CD4-positive, alpha-beta T cell treated with Interleukin-6 at 100 ng/mL for 8 hours (primary cell): ENCODE measurements at regions not wholly inside any gene's neighbourhood (a gene's known extent, or its start where the extent isn't known, plus 50 kb on each side); places are given as distances from the start of the nearest gene placed in this dataset.
A peak's percentile ranks its signal among the peaks of the same experiment; 100 is the strongest.

ENCODE experiments used
- DNase-seq: peaks from one replicate; pipeline ENCODE4 v3.0.0-alpha.2; 2020; ENCODE audit warnings: mixed read lengths, low spot score

DNA sequence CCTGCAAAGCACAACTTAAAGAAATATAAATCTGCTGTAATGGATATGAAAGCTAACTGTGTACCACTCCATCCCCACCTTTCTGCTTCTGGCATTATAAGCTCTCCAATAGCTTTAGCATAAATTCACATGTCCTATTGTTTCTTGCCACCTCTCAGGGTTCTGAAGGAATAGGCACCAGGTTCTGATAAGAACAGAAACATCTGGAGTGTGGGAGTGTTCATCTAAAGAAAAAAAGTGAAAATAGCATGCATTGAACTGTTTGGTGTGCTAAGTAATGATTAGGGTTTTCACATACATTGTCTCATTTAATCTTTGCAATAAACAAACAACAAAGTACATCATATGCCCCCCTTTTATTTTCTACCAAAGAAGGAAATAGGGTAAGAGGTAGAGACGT is 72.3 kb downstream of the FAM76B start:
- no peak for DNase-seq

DNA sequence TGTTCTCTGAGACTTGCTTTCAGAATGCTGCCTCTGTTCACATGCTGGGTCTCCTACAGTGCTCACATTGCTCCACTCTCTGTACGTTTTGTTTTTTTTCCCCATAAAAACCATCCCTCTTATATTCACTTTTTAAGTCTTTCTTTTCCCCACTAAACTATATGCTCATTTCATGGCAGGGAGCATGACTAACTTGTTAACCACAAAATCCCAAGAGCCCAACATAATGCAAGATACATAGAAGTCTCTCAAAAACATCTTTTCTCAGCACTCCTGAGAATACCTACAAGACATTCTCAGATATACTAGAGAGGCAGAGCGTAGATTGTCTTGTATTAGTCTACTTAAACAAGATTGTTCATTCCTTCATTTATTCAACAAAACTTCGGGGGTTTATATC is 73.3 kb downstream of the FAM76B start:
- no peak for DNase-seq

DNA sequence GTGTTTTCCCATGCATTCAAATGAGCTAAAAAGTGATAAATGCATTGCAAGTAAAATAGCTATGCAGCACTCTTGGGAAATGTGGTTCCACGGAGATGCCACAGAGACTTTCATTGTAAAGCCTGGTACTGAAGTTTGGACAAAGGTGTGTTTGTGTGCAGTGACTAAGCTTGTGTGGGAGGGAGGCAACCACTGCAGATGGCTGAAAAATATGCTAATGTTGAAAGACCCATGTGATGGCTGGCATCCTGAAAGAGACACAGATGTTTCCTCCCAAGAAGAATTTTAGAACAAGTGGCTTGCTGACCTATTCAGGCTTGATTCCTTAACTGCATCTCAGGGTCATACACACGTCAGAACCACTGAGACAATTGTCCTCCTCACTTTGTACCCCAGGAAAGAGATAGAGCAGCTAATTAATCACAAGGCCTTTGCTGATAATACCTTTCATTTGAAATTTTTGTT is 73.8 kb downstream of the FAM76B start:
- peak; percentile 35 for DNase-seq

DNA sequence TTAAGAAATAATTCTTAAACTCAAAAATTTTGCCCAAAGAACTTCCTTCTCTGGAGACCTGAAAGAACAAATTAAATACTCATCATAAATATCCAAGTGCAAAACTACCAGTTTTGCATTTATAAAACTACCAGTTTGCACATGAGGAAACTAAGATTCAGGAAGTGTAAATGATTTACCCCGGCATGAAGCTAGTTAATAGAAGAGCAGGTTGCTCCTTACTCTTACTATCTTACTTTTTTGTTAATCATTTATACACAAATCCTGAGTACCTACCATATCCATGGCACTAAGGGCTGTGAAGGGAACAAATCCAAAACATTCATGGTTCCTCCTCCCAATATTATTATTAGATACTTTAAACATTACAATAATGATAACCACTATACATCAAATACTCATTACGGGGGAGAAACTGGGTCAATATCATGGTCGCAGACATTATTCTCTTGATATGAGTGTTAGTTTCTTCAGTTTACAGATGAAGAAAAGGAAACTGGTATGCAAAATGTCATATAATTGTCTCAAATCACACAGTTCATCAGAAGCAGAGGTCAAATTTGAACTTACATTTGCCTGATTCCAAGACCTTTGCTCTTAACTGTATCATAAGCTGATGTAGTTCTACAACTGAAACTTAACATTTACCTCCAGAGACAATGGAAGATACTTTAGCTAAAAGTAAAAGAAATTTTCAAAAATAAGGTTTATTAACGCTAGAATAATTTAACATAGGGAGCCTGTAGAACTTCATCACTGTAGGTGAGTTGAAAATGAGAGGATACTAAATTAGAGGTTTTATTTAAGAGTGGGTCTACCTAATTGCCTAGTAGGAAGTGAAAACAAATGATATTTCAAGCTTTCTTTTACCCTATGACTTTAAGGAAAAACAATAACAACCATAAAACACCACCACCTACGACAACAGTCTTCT is 74.5 kb downstream of the FAM76B start:
- no peak for DNase-seq

DNA sequence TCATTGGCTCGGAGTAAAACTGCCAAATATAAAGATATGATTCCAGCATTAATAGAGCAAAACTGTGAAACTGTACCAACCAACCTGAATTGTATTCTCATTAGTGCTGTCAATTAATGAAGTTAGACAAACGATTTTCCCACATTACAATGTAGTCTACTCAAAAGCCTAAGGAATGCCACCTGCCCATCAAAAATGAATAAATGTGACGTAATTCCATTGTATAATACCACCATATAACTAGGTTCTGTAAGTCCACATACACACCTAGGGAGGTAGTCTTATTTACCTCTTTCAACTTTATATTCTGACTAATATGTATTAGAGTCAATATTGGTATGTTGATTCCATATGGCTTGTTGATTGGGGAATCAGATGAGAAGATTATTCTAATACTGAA is 76.2 kb downstream of the FAM76B start:
- DNase-seq, result no peak

GRCh38 chr11:95711945-95712221 is 77.7 kb downstream of the FAM76B start:
- no peak for DNase-seq

- no peak for DNase-seq
Observed at GRCh38 chr11:95711162-95711944, 78.2 kb downstream of the FAM76B start.

GRCh38 chr11:95708681-95709080 is 80.9 kb downstream of the FAM76B start:
- DNase-seq, result no peak

GRCh38 chr11:95706974-95707387 is 82.6 kb downstream of the FAM76B start:
- DNase-seq, result no peak

DNA sequence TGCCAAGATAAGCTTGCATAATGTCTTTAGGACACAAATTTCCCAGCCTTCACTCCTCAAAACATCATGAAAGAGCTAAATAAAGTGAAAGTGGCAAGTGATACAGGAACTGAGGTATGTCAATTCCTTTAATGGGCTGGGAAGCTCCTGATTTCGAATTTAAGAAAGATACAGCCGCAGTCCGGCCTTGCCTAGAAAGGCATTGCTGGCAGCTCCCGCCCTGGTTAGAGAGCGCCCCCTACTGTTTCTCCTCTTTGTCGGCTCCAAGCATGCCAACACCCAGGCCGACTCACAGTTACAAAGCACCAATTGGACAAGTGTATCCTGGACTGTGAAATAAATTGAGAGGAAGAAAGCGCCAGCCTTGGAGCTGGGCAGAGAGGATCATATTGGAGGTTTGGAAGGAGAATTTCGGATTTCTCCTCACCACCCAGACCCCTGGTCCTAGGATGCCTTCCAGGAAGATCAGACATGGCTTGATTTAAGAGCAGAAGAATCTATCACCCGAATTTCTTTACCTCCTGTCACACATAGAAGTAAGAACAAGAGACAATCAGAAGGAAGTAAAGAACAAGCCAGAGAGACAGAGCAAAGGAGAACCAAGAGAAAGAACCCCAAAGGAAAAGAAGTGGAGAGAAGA is 84.0 kb downstream of the FAM76B start:
- DNase-seq, result peak; percentile 93

GRCh38 chr11:95704865-95705264 is 84.7 kb downstream of the FAM76B start:
- DNase-seq, result no peak

- peak; percentile 38 for DNase-seq
Observed at GRCh38 chr11:95703049-95703448, 86.5 kb downstream of the FAM76B start.

GRCh38 chr11:95702526-95702925 is 87.1 kb downstream of the FAM76B start:
- no peak for DNase-seq

DNA sequence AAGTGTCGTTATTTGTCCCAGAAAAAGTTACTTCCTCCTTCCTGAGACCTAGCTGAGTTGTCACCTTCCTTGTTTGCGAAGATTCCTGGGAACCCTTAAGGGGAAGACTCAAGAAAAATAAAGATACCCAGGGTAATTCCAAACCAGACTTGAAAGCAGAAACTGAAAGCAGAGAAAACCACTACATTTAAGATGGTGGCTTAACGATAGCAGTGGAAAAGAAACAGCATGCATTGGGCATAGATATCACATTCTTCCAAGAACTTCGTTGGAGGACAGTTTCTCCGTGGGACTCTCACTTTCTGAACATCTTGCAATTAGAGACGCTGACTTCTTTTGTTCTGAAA is 89.1 kb downstream of the FAM76B start:
- peak; percentile 37 for DNase-seq

- peak; percentile 66 for DNase-seq
Observed at GRCh38 chr11:95699631-95700470, 89.7 kb downstream of the FAM76B start.

- no peak for DNase-seq
Observed at GRCh38 chr11:95698676-95699557, 90.7 kb downstream of the FAM76B start.

GRCh38 chr11:95697614-95698408 is 91.8 kb downstream of the FAM76B start:
- no peak for DNase-seq

DNA sequence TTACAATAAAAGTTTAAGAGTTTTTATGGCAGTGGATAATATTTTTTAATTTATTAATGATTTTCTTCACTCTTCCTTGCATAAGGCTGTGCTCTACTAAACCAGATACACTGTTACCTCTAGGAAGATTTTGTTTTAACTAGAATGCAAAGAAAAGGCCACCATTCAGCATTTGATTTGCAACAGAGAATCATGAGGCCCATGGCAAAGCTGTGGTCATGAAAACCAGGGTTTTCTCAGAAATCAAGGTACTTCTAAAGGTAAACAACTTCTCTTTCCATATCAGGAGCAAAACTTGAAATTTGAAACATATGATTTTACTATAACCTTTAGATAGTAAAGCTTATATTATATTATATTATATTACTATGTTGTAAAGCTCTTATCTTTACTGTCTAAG is 94.4 kb downstream of the FAM76B start:
- no peak for DNase-seq

DNA sequence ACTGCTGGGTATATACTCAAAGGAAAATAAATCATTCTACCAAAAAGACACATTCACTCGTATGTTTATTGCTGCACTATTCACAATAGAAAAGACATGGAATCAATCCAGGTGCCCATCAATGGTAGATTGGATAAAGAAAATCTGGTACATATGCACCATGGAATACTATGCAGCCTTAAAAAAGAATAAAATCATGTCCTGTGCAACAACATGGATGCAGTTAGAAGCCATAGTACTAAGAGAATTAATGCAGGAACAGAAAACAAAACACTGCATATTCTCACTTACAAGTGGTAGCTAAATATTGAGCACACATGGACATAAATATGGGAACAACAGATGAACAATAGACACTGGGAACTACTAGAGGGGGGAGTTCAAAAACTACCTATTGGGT is 96.3 kb downstream of the FAM76B start:
- no peak for DNase-seq
